ENCODE measurements at regions not wholly inside any gene's neighbourhood (a gene's known extent, or its start where the extent isn't known, plus 50 kb on each side); places are given as distances from the start of the nearest gene placed in this dataset.

GRCh38 chr1:193932979-193933378 is 746.6 kb upstream of the B3GALT2 start:
- Histone ChIP-seq H3K4me3 (no peak overlapping the region), H3K9me3 (peaks cover 0 to 5% of the 10 kb centered on the region in 2 donors), H3K4me1 (no peaks in the 10 kb centered on the region), H3K36me3 (no peaks in the 10 kb centered on the region), H3K27me3 (no peaks in the 10 kb centered on the region), H3K27ac (no peak overlapping the region)
- intact Hi-C loops (cut with DNase I) = no loop called here
- ATAC-seq (no peak), DNase-seq (no peak)
- TF ChIP-seq, protein P1, sequence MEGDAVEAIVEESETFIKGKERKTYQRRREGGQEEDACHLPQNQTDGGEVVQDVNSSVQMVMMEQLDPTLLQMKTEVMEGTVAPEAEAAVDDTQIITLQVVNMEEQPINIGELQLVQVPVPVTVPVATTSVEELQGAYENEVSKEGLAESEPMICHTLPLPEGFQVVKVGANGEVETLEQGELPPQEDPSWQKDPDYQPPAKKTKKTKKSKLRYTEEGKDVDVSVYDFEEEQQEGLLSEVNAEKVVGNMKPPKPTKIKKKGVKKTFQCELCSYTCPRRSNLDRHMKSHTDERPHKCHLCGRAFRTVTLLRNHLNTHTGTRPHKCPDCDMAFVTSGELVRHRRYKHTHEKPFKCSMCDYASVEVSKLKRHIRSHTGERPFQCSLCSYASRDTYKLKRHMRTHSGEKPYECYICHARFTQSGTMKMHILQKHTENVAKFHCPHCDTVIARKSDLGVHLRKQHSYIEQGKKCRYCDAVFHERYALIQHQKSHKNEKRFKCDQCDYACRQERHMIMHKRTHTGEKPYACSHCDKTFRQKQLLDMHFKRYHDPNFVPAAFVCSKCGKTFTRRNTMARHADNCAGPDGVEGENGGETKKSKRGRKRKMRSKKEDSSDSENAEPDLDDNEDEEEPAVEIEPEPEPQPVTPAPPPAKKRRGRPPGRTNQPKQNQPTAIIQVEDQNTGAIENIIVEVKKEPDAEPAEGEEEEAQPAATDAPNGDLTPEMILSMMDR (IDR thresholded peaks at IDR 0.05) = no peak

DNA sequence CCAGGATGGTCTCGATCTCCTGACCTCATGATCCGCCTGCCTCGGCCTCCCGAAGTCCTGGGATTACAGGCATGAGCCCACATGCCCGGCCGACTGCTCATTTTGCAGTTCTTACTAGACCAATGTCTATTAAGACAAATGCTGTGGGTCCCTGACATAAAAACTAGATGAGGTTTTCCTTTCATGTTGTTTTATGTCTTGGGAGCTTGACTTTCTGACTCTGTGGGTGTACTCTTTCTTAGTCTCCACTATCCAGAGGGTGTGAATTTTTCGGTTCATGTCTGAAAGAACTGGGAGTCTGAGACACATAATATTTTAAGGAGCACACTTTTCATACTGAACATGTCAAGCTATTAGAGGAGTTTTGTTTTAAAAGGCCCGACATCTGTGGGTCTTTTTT is 744.9 kb upstream of the B3GALT2 start:
- ATAC-seq (no peak), DNase-seq (no peak)
- Histone ChIP-seq H3K27ac (no peak overlapping the region), H3K4me3 (no peak overlapping the region), H3K36me3 (no peaks in the 10 kb centered on the region), H3K27me3 (no peaks in the 10 kb centered on the region), H3K4me1 (no peaks in the 10 kb centered on the region), H3K9me3 (peaks cover 0 to 16% of the 10 kb centered on the region in 2 donors)
- intact Hi-C loops (cut with DNase I) = no loop called here
- TF ChIP-seq, protein P1 (IDR thresholded peaks at IDR 0.05) = no peak

DNA sequence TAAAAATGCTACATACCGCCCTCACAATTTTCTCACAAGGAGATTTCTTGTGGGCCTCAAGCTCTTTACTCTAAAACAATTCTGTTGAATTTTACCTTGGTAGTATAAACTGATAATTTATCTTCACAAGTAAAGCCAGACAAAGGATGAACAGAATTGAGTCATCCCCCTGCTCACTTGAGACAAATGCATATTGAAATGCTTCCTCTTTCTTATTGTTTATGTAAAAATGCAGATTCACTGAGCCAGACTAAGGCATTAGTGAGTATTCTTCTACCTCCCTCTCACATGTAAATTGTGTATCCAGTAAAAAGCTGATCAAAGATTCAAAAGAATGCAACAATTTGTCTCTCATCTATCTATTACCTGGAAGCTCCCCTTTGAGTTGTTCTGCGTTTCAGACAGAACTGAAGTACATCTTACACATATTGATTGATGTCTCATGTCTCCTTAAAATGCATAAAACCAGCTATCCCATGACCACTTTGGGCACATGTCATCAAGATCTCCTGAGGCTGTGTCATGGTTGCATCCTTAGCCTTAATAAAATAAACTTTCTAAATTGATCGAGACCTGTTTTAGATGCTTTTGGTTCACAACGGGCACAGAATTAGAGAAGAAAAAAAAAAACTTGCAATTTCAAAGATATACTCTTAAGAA is 743.1 kb upstream of the B3GALT2 start:
- Histone ChIP-seq H3K27me3 (no peaks in the 10 kb centered on the region), H3K4me1 (no peaks in the 10 kb centered on the region), H3K27ac (no peak overlapping the region), H3K9me3 (peaks cover 0 to 21% of the 10 kb centered on the region in 2 donors), H3K36me3 (no peaks in the 10 kb centered on the region), H3K4me3 (no peak overlapping the region)
- DNase-seq = no peak
- intact Hi-C loops (cut with DNase I) = no loop called here
- TF ChIP-seq, protein P1 (IDR thresholded peaks at IDR 0.05) = no peak
- ATAC-seq = no peak

DNA sequence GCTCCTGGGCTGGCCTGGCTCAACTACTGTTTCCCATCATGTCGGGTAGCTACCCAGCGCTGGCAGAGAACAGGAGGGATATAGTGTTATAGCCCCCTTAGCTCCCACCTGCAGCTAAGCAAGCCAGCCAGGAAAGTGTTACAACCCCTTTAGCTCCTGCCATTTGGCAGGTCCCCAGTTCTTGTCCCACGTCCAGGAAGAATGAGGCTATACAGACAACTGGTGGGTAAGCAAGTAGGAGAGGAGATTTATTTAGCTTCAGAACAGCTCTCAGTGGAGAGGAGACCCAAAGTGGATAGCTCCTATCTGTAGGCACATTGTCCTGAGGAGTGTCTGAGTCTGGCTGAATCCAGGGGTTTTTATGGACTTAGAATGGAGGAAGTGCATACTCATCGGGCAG is 741.1 kb upstream of the B3GALT2 start:
- Histone ChIP-seq H3K4me3 (no peak overlapping the region), H3K4me1 (no peaks in the 10 kb centered on the region), H3K27ac (no peak overlapping the region), H3K36me3 (no peaks in the 10 kb centered on the region), H3K9me3 (peaks cover 0 to 21% of the 10 kb centered on the region in 2 donors), H3K27me3 (no peaks in the 10 kb centered on the region)
- ATAC-seq = no peak
- intact Hi-C loops (cut with DNase I) = no loop called here
- TF ChIP-seq, protein P1 (IDR thresholded peaks at IDR 0.05) = no peak
- DNase-seq = no peak

GRCh38 chr1:193926956-193927355 is 740.5 kb upstream of the B3GALT2 start:
- Histone ChIP-seq H3K9me3 (peaks cover 0 to 21% of the 10 kb centered on the region in 2 donors), H3K27ac (no peak overlapping the region), H3K27me3 (no peaks in the 10 kb centered on the region), H3K36me3 (no peaks in the 10 kb centered on the region), H3K4me3 (no peak overlapping the region), H3K4me1 (no peaks in the 10 kb centered on the region)
- ATAC-seq = no peak
- intact Hi-C loops (cut with DNase I) = no loop called here
- no peak for DNase-seq
- TF ChIP-seq, protein P1 (IDR thresholded peaks at IDR 0.05) = no peak

Measured in left lung (tissue), 4 donors.